NT2/D1 (cell line): ENCODE measurements at regions not wholly inside any gene's neighbourhood (a gene's known extent, or its start where the extent isn't known, plus 50 kb on each side); places are given as distances from the start of the nearest gene placed in this dataset.

Experiments used
- DNase-seq: peaks from one replicate; pipeline ENCODE4 v3.0.0-alpha.2; 2011; ENCODE audit warnings: low read depth, low spot score
- H3K27me3 ChIP-seq: 2 replicates; pipeline ENCODE4 v1.6.0; 2011; ENCODE audit warnings: mild to moderate bottlenecking; ENCODE audit not compliant: insufficient read length, insufficient read depth
- H3K36me3 ChIP-seq: 2 replicates; pipeline ENCODE4 v1.6.1; 2011; ENCODE audit warnings: mild to moderate bottlenecking, low read length, mixed read lengths; ENCODE audit not compliant: insufficient read depth, insufficient read length
- H3K4me1 ChIP-seq: 2 replicates; pipeline ENCODE4 v1.5.1; 2011; ENCODE audit not compliant: insufficient read depth, insufficient read length
- H3K4me3 ChIP-seq: 2 replicates; pipeline ENCODE4 v1.5.1; 2011; ENCODE audit warnings: low read depth; ENCODE audit not compliant: insufficient read length
- H3K9ac ChIP-seq: 2 replicates; pipeline ENCODE4 v1.6.0; 2011; ENCODE audit warnings: low read depth; ENCODE audit not compliant: insufficient read length
- H3K9me3 ChIP-seq: 2 replicates; pipeline ENCODE4 v1.5.1; 2011; ENCODE audit warnings: mild to moderate bottlenecking, low read length; ENCODE audit not compliant: insufficient read depth
- SUZ12 ChIP-seq: IDR thresholded peaks from 2 replicates; pipeline ENCODE4 v1.6.1; 2011; ENCODE audit not compliant: insufficient read length, insufficient read depth; ENCODE audit errors: extremely low read depth
- YY1 ChIP-seq: IDR thresholded peaks from 2 replicates; pipeline ENCODE4 v1.6.1; 2011; ENCODE audit not compliant: insufficient read length, insufficient read depth
- ZNF274 ChIP-seq: IDR thresholded peaks from 2 replicates; pipeline ENCODE4 v1.6.1; 2011; ENCODE audit warnings: mild to moderate bottlenecking, low read depth, low read length

- DNase-seq, result no peak
- no peaks in the 10 kb centered on the region for H3K4me1 ChIP-seq
- H3K36me3 ChIP-seq, result no peaks in the 10 kb centered on the region
- no peak overlapping the region for H3K9ac ChIP-seq
- no peak for TF ChIP-seq ZNF274
- no peak for TF ChIP-seq SUZ12
- TF ChIP-seq YY1, result no peak
- H3K27me3 ChIP-seq, result no peaks in the 10 kb centered on the region
- H3K9me3 ChIP-seq, result peaks cover 5% of the 10 kb centered on the region; the same call in 1 of the 2 replicates
- H3K4me3 ChIP-seq, result no peak overlapping the region
These were observed 79.9 kb upstream of the CPEB4 start for GRCh38 chr5:173808079-173808808.

DNA sequence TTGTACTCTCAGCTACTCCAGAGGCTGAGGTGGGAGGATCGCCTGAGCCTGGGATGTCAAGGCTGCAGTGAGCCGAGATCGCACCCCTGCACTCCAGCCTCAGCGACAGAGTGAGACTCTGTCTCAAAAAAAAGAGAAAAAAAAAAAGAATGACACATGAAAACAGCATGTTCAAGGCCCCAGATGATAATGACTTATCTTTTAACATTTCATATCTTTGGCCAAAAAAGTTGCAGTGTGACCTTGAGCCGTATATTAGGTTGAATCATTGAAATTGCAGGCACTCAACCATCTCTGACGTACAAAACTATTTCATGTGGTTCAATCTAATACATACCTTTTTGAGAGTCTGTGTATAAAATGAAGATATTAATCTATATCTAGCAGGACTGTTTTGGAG, 79.1 kb upstream of the CPEB4 start:
- no peaks in the 10 kb centered on the region for H3K36me3 ChIP-seq
- H3K9me3 ChIP-seq, result peaks cover 5% of the 10 kb centered on the region; the same call in 1 of the 2 replicates
- no peaks in the 10 kb centered on the region for H3K27me3 ChIP-seq
- no peak overlapping the region for H3K4me3 ChIP-seq
- no peak overlapping the region for H3K9ac ChIP-seq
- no peak for DNase-seq
- TF ChIP-seq YY1, result no peak
- no peak for TF ChIP-seq SUZ12
- no peaks in the 10 kb centered on the region for H3K4me1 ChIP-seq

GRCh38 chr5:173812811-173813550, 75.2 kb upstream of the CPEB4 start:
- no peak for DNase-seq
- Histone ChIP-seq H3K27me3 (no peaks in the 10 kb centered on the region), H3K9ac (no peak overlapping the region), H3K4me1 (no peaks in the 10 kb centered on the region), H3K9me3 (no peaks in the 10 kb centered on the region), H3K4me3 (no peak overlapping the region), H3K36me3 (no peaks in the 10 kb centered on the region)
- TF ChIP-seq YY1 (no peak), ZNF274 (no peak), SUZ12 (no peak)

- H3K9ac ChIP-seq, result no peak overlapping the region
- no peaks in the 10 kb centered on the region for H3K36me3 ChIP-seq
- no peak overlapping the region for H3K4me3 ChIP-seq
- no peak for DNase-seq
- H3K4me1 ChIP-seq, result no peaks in the 10 kb centered on the region
- TF ChIP-seq SUZ12 (no peak), ZNF274 (no peak), YY1 (no peak)
- H3K9me3 ChIP-seq, result no peaks in the 10 kb centered on the region
- no peaks in the 10 kb centered on the region for H3K27me3 ChIP-seq
These were observed 74.1 kb upstream of the CPEB4 start for GRCh38 chr5:173814053-173814452.

GRCh38 chr5:173815571-173815970, 72.6 kb upstream of the CPEB4 start:
- DNase-seq, result no peak
- no peaks in the 10 kb centered on the region for H3K36me3 ChIP-seq
- no peaks in the 10 kb centered on the region for H3K9me3 ChIP-seq
- no peak overlapping the region for H3K9ac ChIP-seq
- no peaks in the 10 kb centered on the region for H3K4me1 ChIP-seq
- H3K4me3 ChIP-seq, result no peak overlapping the region
- TF ChIP-seq SUZ12, result no peak
- no peak for TF ChIP-seq ZNF274
- no peak for TF ChIP-seq YY1
- no peaks in the 10 kb centered on the region for H3K27me3 ChIP-seq

- no peaks in the 10 kb centered on the region for H3K36me3 ChIP-seq
- no peak overlapping the region for H3K9ac ChIP-seq
- H3K4me3 ChIP-seq, result no peak overlapping the region
- DNase-seq, result no peak
- TF ChIP-seq ZNF274 (no peak), SUZ12 (no peak), YY1 (no peak)
- H3K4me1 ChIP-seq, result no peaks in the 10 kb centered on the region
- no peaks in the 10 kb centered on the region for H3K9me3 ChIP-seq
- no peaks in the 10 kb centered on the region for H3K27me3 ChIP-seq
These were observed 71.4 kb upstream of the CPEB4 start for GRCh38 chr5:173816728-173817127.

DNA sequence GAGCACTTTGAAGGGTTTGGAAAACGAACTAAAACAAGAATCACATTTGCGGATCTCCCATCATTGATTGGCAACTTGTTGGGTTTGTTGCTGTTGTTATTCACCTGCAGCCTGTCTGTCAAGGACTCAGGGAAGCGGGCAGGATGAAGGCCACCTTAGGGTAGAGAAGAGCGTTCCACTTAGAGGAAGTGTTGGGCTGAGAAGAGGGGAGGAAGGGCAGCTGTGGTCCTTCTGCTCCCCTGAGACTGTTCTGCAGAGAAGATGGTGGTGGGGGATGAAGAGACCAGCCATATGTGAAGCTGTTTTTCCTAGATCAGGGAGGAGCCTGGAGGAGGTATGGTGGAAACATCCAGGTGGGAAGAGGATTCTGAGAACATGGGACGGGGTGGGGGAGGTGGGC, 70.6 kb upstream of the CPEB4 start:
- H3K36me3 ChIP-seq, result no peaks in the 10 kb centered on the region
- H3K4me3 ChIP-seq, result no peak overlapping the region

More for the DNA sequence above, 70.6 kb upstream of the CPEB4 start:
- no peak for DNase-seq
- Histone ChIP-seq H3K9ac (no peak overlapping the region), H3K9me3 (no peaks in the 10 kb centered on the region), H3K27me3 (no peaks in the 10 kb centered on the region), H3K4me1 (no peaks in the 10 kb centered on the region)
- TF ChIP-seq SUZ12 (no peak), YY1 (no peak), ZNF274 (no peak)
